ENCODE measurements at regions not wholly inside any gene's neighbourhood (a gene's known extent, or its start where the extent isn't known, plus 50 kb on each side); places are given as distances from the start of the nearest gene placed in this dataset.
A peak's percentile ranks its signal among the peaks of the same experiment; 100 is the strongest.

DNA sequence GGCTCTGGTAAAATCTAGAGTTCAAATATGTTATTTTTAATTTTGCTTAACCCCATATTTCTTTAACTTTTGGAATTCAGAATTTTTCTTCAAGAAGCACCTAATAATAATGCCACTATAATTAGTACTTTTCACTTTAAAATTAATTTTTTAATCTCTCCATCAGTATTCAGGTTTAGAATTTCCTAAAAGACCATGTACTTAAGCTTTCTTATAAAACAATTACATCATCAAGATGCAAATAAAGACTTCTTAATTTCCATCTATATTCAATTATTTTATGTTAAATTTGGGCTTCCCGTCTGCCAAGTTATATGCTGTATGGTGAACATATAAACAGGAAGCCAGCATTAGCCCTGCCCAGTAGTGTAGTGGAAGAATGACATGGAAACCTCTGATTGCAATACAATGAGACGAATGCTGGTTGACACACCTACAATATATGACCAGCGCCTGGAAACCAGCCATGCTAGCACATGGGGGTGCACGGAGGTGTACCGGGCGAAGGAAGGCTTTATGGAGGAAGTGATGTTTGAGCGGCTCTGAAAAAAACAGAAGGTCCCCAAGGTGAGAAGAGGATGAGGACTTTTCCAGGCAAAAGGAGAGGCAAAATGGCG, 82.2 kb downstream of the LLPH start:
- Histone ChIP-seq H3K4me1 (ENCODE audit: insufficient read depth, low read length) (peaks cover 86% of the 10 kb centered on the region), H3K9me3 (ENCODE audit: low read length) (no peaks in the 10 kb centered on the region), H3K36me3 (replicated peaks in 1 of 2; ENCODE audit: control insufficient read depth in 1 of 2, insufficient read depth in 2 of 2, low read length in 2 of 2) (no peaks in the 10 kb centered on the region), H3K4me3 (replicated peaks in 1 of 3; ENCODE audit: insufficient read depth in 1 of 3, low read depth in 2 of 3, low read length in 3 of 3) (no peak overlapping the region), H2AFZ (ENCODE audit: low read length) (no peak overlapping the region), H4K20me1 (ENCODE audit: insufficient read depth, low read length) (no peaks in the 10 kb centered on the region), H3K4me2 (ENCODE audit: low read depth, low read length) (peak overlapping the region; percentile 25), H3K27ac (ENCODE audit: extremely low read length, insufficient read depth, low read length) (peak overlapping the region; percentile 82), H3K27me3 (ENCODE audit: control insufficient read depth in 1 of 2, insufficient read depth in 2 of 2, low read length in 2 of 2) (no peaks in the 10 kb centered on the region), H3K9ac (ENCODE audit: insufficient read depth, low read depth, low read length) (peak overlapping the region; percentile 35; the same call in 1 of the 2 replicates), H3K79me2 (ENCODE audit: insufficient read depth, low read length) (no peaks in the 10 kb centered on the region)
- 88% methylated on average over 8 of the region's 8 CpGs for WGBS (ENCODE audit: low lambda C conversion rate)
- ATAC-seq (peak; percentile 14), DNase-seq (ENCODE audit: low spot score) (no peak), FAIRE-seq (no peak)
- TSS peak; percentile 79 for BruUV-seq (replicated peaks)
- POLR2A ChIA-PET = interaction anchor here (0.7 to 1.9 kb wide), 6 partner anchors 118 to 226 kb away, joined by 3 to 8 read pairs (median 4); partner anchors contain the start of gene HMGA2
- intact Hi-C loops (cut with micrococcal nuclease; ENCODE audit: unreplicated experiment) (loop anchor here (5.0 kb wide), 1 partner anchor 211 kb away; no protein-coding TSS in a partner anchor), in situ Hi-C loops (cut with HindIII; ENCODE audit: extremely low pct_ligation_motif_present, low pct_unique_long_range_greater_than_20kb) (no loop called here)
- CTCF ChIA-PET (ENCODE audit: low intra/inter-chr PET ratio, low total read pairs) = interaction anchor here (1.4 kb wide), 1 partner anchor 65 kb away, joined by 3 read pairs; no protein-coding TSS in a partner anchor
- TF ChIP-seq ZNF34 (CRISPR knock-in tag; IDR thresholded peaks at IDR 0.05; ENCODE audit: borderline replicate concordance) (no peak), SIX1 (CRISPR knock-in tag; IDR thresholded peaks at IDR 0.05; ENCODE audit: borderline replicate concordance) (no peak), ZNF256 (CRISPR knock-in tag; conservative IDR thresholded peaks at IDR 0.05) (0 out of 2 replicates have a peak, but pooled peaks have one; percentile 3), MAZ (IDR thresholded peaks at IDR 0.05; ENCODE audit: borderline replicate concordance, low read depth, low read length) (no peak), MAZ (CRISPR knock-in tag; IDR thresholded peaks at IDR 0.05; ENCODE audit: low read depth) (no peak), NFKB2 (CRISPR knock-in tag; IDR thresholded peaks at IDR 0.05; ENCODE audit: borderline replicate concordance) (no peak), FOXJ3 (CRISPR knock-in tag; IDR thresholded peaks at IDR 0.05; ENCODE audit: borderline replicate concordance) (no peak), ARID2 (CRISPR knock-in tag; IDR thresholded peaks at IDR 0.05; ENCODE audit: borderline replicate concordance) (0 out of 2 replicates have a peak, but pooled peaks have one; percentile 25), ZBTB43 (CRISPR knock-in tag; conservative IDR thresholded peaks at IDR 0.05) (no peak), ZNF792 (CRISPR knock-in tag; IDR thresholded peaks at IDR 0.05) (no peak), NR2F2 (IDR thresholded peaks at IDR 0.05; ENCODE audit: borderline replicate concordance, low read depth) (no peak), SIX4 (CRISPR knock-in tag; IDR thresholded peaks at IDR 0.05) (no peak), ZNF530 (CRISPR knock-in tag; IDR thresholded peaks at IDR 0.05; ENCODE audit: low read depth) (no peak), CENPX (CRISPR knock-in tag; IDR thresholded peaks at IDR 0.05) (no peak)
- TF ChIP-seq, protein P1, sequence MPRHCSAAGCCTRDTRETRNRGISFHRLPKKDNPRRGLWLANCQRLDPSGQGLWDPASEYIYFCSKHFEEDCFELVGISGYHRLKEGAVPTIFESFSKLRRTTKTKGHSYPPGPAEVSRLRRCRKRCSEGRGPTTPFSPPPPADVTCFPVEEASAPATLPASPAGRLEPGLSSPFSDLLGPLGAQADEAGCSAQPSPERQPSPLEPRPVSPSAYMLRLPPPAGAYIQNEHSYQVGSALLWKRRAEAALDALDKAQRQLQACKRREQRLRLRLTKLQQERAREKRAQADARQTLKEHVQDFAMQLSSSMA (CRISPR knock-in tag; IDR thresholded peaks at IDR 0.05) = no peak
- TF ChIP-seq, protein P2, sequence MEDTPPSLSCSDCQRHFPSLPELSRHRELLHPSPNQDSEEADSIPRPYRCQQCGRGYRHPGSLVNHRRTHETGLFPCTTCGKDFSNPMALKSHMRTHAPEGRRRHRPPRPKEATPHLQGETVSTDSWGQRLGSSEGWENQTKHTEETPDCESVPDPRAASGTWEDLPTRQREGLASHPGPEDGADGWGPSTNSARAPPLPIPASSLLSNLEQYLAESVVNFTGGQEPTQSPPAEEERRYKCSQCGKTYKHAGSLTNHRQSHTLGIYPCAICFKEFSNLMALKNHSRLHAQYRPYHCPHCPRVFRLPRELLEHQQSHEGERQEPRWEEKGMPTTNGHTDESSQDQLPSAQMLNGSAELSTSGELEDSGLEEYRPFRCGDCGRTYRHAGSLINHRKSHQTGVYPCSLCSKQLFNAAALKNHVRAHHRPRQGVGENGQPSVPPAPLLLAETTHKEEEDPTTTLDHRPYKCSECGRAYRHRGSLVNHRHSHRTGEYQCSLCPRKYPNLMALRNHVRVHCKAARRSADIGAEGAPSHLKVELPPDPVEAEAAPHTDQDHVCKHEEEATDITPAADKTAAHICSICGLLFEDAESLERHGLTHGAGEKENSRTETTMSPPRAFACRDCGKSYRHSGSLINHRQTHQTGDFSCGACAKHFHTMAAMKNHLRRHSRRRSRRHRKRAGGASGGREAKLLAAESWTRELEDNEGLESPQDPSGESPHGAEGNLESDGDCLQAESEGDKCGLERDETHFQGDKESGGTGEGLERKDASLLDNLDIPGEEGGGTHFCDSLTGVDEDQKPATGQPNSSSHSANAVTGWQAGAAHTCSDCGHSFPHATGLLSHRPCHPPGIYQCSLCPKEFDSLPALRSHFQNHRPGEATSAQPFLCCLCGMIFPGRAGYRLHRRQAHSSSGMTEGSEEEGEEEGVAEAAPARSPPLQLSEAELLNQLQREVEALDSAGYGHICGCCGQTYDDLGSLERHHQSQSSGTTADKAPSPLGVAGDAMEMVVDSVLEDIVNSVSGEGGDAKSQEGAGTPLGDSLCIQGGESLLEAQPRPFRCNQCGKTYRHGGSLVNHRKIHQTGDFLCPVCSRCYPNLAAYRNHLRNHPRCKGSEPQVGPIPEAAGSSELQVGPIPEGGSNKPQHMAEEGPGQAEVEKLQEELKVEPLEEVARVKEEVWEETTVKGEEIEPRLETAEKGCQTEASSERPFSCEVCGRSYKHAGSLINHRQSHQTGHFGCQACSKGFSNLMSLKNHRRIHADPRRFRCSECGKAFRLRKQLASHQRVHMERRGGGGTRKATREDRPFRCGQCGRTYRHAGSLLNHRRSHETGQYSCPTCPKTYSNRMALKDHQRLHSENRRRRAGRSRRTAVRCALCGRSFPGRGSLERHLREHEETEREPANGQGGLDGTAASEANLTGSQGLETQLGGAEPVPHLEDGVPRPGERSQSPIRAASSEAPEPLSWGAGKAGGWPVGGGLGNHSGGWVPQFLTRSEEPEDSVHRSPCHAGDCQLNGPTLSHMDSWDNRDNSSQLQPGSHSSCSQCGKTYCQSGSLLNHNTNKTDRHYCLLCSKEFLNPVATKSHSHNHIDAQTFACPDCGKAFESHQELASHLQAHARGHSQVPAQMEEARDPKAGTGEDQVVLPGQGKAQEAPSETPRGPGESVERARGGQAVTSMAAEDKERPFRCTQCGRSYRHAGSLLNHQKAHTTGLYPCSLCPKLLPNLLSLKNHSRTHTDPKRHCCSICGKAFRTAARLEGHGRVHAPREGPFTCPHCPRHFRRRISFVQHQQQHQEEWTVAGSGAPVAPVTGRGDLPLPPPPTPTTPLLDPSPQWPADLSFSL (CRISPR knock-in tag; IDR thresholded peaks at IDR 0.05) = no peak

Data from HepG2 (cell line).